ENCODE measurements at regions not wholly inside any gene's neighbourhood (a gene's known extent, or its start where the extent isn't known, plus 50 kb on each side); places are given as distances from the start of the nearest gene placed in this dataset.
"Not testable (repeated sequence)": the region's sequence is repeated elsewhere in the genome, so short reads cannot be mapped to it uniquely, and the experiment has no call there.

GRCh38 chr6:150310539-150310938 is 58.3 kb upstream of the IYD start:
- intact Hi-C loops (cut with micrococcal nuclease) = no loop called here
- no peak overlapping the region for H3K4me2 ChIP-seq (replicated peaks; ENCODE audit: low read depth, low read length, poor library complexity, severe bottlenecking)
- H3K4me3 ChIP-seq (ENCODE audit: control extremely low read depth in 1 of 5, extremely low read depth in 1 of 5, insufficient read depth in 1 of 5, low read depth in 2 of 5, low read length in 4 of 5) = no peak overlapping the region
- H3K79me2 ChIP-seq (ENCODE audit: control insufficient read depth, insufficient read depth, low read length) = no peaks in the 10 kb centered on the region
- no peak overlapping the region for H3K27ac ChIP-seq (ENCODE audit: low read length in 2 of 2)
- no peaks in the 10 kb centered on the region for H3K36me3 ChIP-seq (replicated peaks in 1 of 2; ENCODE audit: control extremely low read depth in 1 of 2, control insufficient read depth in 1 of 2, extremely low read depth in 1 of 2, insufficient read depth in 2 of 2, low read length in 1 of 2)
- peaks cover 0 to 7% (median 2%) of the 10 kb centered on the region in 4 experiments for H3K27me3 ChIP-seq (replicated peaks in 1 of 4; ENCODE audit: control extremely low read depth in 1 of 4, control insufficient read depth in 3 of 4, insufficient read depth in 4 of 4, low read length in 3 of 4)
- no peak overlapping the region for H3K9ac ChIP-seq (ENCODE audit: low read length)
- CTCF ChIA-PET = no interaction called here
- H2AFZ ChIP-seq (ENCODE audit: insufficient read depth, low read depth, low read length, poor library complexity, severe bottlenecking) = no peak overlapping the region
- no peaks in the 10 kb centered on the region for H3K4me1 Mint-ChIP-seq
- POLR2A ChIA-PET = no interaction called here
- no CpG with 5 or more reads among the region's 1 CpG for WGBS (ENCODE audit: insufficient coverage)
- no peak overlapping the region for H3K27ac Mint-ChIP-seq
- DNase-seq = no peak
- H3K4me3 Mint-ChIP-seq = no peak overlapping the region
- H3K27me3 Mint-ChIP-seq = peaks cover 25% of the 10 kb centered on the region
- H4K20me1 ChIP-seq (ENCODE audit: control insufficient read depth, insufficient read depth, low read length, poor library complexity, severe bottlenecking) = no peaks in the 10 kb centered on the region
- H3K9me3 Mint-ChIP-seq (ENCODE audit: insufficient read depth) = no peaks in the 10 kb centered on the region
- TF ChIP-seq CTCF (IDR thresholded peaks at IDR 0.05) (no peak), EZH2 (IDR thresholded peaks at IDR 0.05; ENCODE audit: borderline replicate concordance, insufficient read depth, low read depth, low read length, poor library complexity, severe bottlenecking) (no peak)
- no peak for ATAC-seq (ENCODE audit: low read depth)
- H3K9me3 ChIP-seq (ENCODE audit: control extremely low read depth in 1 of 3, control insufficient read depth in 2 of 3, insufficient read depth in 1 of 3, low read length in 2 of 3) = peaks cover 0 to 6% (median 0%) of the 10 kb centered on the region in 3 donors
- no peaks in the 10 kb centered on the region for H3K4me1 ChIP-seq (ENCODE audit: control insufficient read depth in 2 of 2, insufficient read depth in 2 of 2, low read length in 2 of 2)

GRCh38 chr6:150311149-150311944 is 57.5 kb upstream of the IYD start:
- H4K20me1 ChIP-seq (ENCODE audit: control insufficient read depth, insufficient read depth, low read length, poor library complexity, severe bottlenecking); H3K4me2 ChIP-seq (replicated peaks; ENCODE audit: low read depth, low read length, poor library complexity, severe bottlenecking); H3K27me3 ChIP-seq (replicated peaks in 1 of 4; ENCODE audit: control extremely low read depth in 1 of 4, control insufficient read depth in 3 of 4, insufficient read depth in 4 of 4, low read length in 3 of 4); H3K4me3 ChIP-seq (ENCODE audit: control extremely low read depth in 1 of 5, extremely low read depth in 1 of 5, insufficient read depth in 1 of 5, low read depth in 2 of 5, low read length in 4 of 5); H3K27ac Mint-ChIP-seq; H3K9ac ChIP-seq (ENCODE audit: low read length); H3K4me3 Mint-ChIP-seq; H3K4me1 Mint-ChIP-seq; H3K79me2 ChIP-seq (ENCODE audit: control insufficient read depth, insufficient read depth, low read length); CTCF ChIA-PET; POLR2A ChIA-PET; intact Hi-C loops (cut with micrococcal nuclease); DNase-seq; H3K4me1 ChIP-seq (ENCODE audit: control insufficient read depth in 2 of 2, insufficient read depth in 2 of 2, low read length in 2 of 2); H3K36me3 ChIP-seq (replicated peaks in 1 of 2; ENCODE audit: control extremely low read depth in 1 of 2, control insufficient read depth in 1 of 2, extremely low read depth in 1 of 2, insufficient read depth in 2 of 2, low read length in 1 of 2); H2AFZ ChIP-seq (ENCODE audit: insufficient read depth, low read depth, low read length, poor library complexity, severe bottlenecking); ATAC-seq (ENCODE audit: low read depth); H3K27ac ChIP-seq (ENCODE audit: low read length in 2 of 2); H3K9me3 ChIP-seq (ENCODE audit: control extremely low read depth in 1 of 3, control insufficient read depth in 2 of 3, insufficient read depth in 1 of 3, low read length in 2 of 3); H3K9me3 Mint-ChIP-seq (ENCODE audit: insufficient read depth): not testable (repeated sequence)
- peaks cover 23% of the 10 kb centered on the region for H3K27me3 Mint-ChIP-seq
- WGBS (ENCODE audit: insufficient coverage) = 81% methylated on average over 5 of the region's 13 CpGs

Data from B cell (primary cell).